Mucosa of descending colon (tissue), 3 donors: ENCODE measurements at regions not wholly inside any gene's neighbourhood (a gene's known extent, or its start where the extent isn't known, plus 50 kb on each side); places are given as distances from the start of the nearest gene placed in this dataset.

ENCODE experiments used
- ATAC-seq: fragments of 200-7000 bp; cut with Tn5 transposase; one replicate; pipeline ENCODE4 v1.9.1; 2020; ENCODE audit warnings: mild to moderate bottlenecking, moderate library complexity
- DNase-seq, 3 donors: peaks; one replicate each; pipeline ENCODE4 v3.0.0-alpha.2; 2020
- H3K36me3 ChIP-seq: fragments of 200-600 bp; one replicate; pipeline ENCODE4 v1.8.0; 2021; ENCODE audit warnings: low read depth, mild to moderate bottlenecking
- H3K4me1 ChIP-seq: fragments of 200-600 bp; one replicate; pipeline ENCODE4 v1.8.0; 2021; ENCODE audit warnings: low read depth, mild to moderate bottlenecking
- H3K4me3 ChIP-seq: fragments of 200-600 bp; one replicate; pipeline ENCODE4 v1.8.0; 2021; ENCODE audit warnings: mild to moderate bottlenecking
- H3K9me3 ChIP-seq: fragments of 200-600 bp; one replicate; pipeline ENCODE4 v1.8.0; 2021; ENCODE audit warnings: mild to moderate bottlenecking
- CTCF ChIP-seq: fragments of 200-600 bp; IDR thresholded peaks from one replicate; pipeline ENCODE4 v1.8.0; 2022; ENCODE audit warnings: antibody characterized with exemption, mild to moderate bottlenecking
- intact Hi-C, 2 donors: fragments of 100-400 bp; cut with DNase I in 1 of 2; cut with micrococcal nuclease in 1 of 2; formaldehyde crosslinking; loops; one replicate each; pipeline versions ENCODE4 v1.11.0 to v1.11.1; 2022; cut with DNase I, micrococcal nuclease
- donor health status: DM: no; HTN: no; CAD: no; lungs with moderate emphysema.
- donor health status: DM: no; HTN: no; CAD: no.
- donor health status: DM: no; HTN: yes; CAD: no.

- intact Hi-C loops = no loop called here
- DNase-seq (no peak), ATAC-seq (no peak)
- no peaks in the 10 kb centered on the region for H3K36me3 ChIP-seq
- TF ChIP-seq CTCF = no peak
- H3K4me3 ChIP-seq = no peak overlapping the region
- no peaks in the 10 kb centered on the region for H3K4me1 ChIP-seq
- H3K9me3 ChIP-seq = peaks cover 16% of the 10 kb centered on the region
Measured at GRCh38 chr5:12695651-12696050, 791.4 kb upstream of the CTNND2 start.

- DNase-seq (no peak), ATAC-seq (no peak)
- peaks cover 22% of the 10 kb centered on the region for H3K9me3 ChIP-seq
- H3K4me1 ChIP-seq = no peaks in the 10 kb centered on the region
- intact Hi-C loops = no loop called here
- no peak for TF ChIP-seq CTCF
- no peak overlapping the region for H3K4me3 ChIP-seq
- no peaks in the 10 kb centered on the region for H3K36me3 ChIP-seq
Measured at GRCh38 chr5:12691330-12691729, 787.1 kb upstream of the CTNND2 start.

GRCh38 chr5:12690361-12690760, 786.1 kb upstream of the CTNND2 start:
- DNase-seq (no peak), ATAC-seq (no peak)
- Histone ChIP-seq H3K4me3 (no peak overlapping the region), H3K4me1 (no peaks in the 10 kb centered on the region), H3K36me3 (no peaks in the 10 kb centered on the region), H3K9me3 (peaks cover 22% of the 10 kb centered on the region)
- no peak for TF ChIP-seq CTCF
- intact Hi-C loops = no loop called here

- intact Hi-C loops = no loop called here
- TF ChIP-seq CTCF = no peak
- ATAC-seq = no peak
- DNase-seq = no peak
- H3K4me3 ChIP-seq = no peak overlapping the region
- no peaks in the 10 kb centered on the region for H3K36me3 ChIP-seq
- H3K9me3 ChIP-seq = peaks cover 10% of the 10 kb centered on the region
- H3K4me1 ChIP-seq = no peaks in the 10 kb centered on the region
Measured at GRCh38 chr5:12683249-12683648, 779.0 kb upstream of the CTNND2 start.

- no peaks in the 10 kb centered on the region for H3K4me1 ChIP-seq
- no peak overlapping the region for H3K4me3 ChIP-seq
- no peak for DNase-seq
- intact Hi-C loops = no loop called here
- no peaks in the 10 kb centered on the region for H3K36me3 ChIP-seq
- no peak for TF ChIP-seq CTCF
- ATAC-seq = no peak
- H3K9me3 ChIP-seq = peaks cover 28% of the 10 kb centered on the region
Measured at GRCh38 chr5:12679731-12680130, 775.5 kb upstream of the CTNND2 start.

- no peak for ATAC-seq
- H3K36me3 ChIP-seq = no peaks in the 10 kb centered on the region
Measured at GRCh38 chr5:12675959-12676358, 771.7 kb upstream of the CTNND2 start.

More at GRCh38 chr5:12675959-12676358, 771.7 kb upstream of the CTNND2 start:
- Histone ChIP-seq H3K4me1 (no peaks in the 10 kb centered on the region), H3K4me3 (no peak overlapping the region), H3K9me3 (peaks cover 44% of the 10 kb centered on the region)
- no peak for TF ChIP-seq CTCF
- no peak for DNase-seq
- intact Hi-C loops = no loop called here
